ENCODE measurements at regions not wholly inside any gene's neighbourhood (a gene's known extent, or its start where the extent isn't known, plus 50 kb on each side); places are given as distances from the start of the nearest gene placed in this dataset.

DNA sequence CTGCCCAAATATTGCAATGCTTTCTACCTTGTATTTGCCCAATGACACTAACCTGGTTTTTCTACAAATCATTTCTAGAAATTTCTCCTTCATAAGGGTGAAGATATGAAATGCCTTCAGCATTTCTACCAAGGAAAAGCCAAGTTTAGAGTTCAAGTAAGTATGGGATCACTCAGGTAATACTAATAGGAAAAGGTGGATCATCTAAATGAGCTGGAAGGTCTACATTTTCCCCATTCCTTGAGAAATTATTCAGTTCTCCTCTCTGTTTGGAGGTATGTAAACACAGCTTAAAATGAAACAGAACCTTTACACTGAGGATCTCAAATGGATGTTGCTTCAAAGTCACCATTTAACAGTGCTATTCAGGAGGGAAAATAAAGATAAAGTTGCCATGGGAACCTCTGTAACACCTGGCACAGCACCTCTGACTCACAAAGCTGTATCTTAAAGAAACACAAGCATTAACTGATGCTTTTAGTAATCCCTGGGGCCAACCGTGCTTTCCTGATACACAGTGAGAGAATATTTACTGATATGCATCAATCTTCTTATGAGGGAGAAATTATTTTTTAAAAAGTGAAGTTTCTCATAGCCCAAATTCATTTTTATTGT, 161.3 kb downstream of the DRD1 start:
- H3F3A ChIP-seq (ENCODE audit: insufficient read depth, low read length): no peaks in the 10 kb centered on the region
- no peaks in the 10 kb centered on the region for H3K4me1 ChIP-seq (ENCODE audit: insufficient read depth, low read length, severe bottlenecking)
- H2AFZ ChIP-seq (ENCODE audit: low read length): no peak overlapping the region
- H3K27ac ChIP-seq (ENCODE audit: low read depth, low read length, poor library complexity, severe bottlenecking): no peak overlapping the region
- H4K20me1 ChIP-seq (ENCODE audit: insufficient read depth, low read length): no peaks in the 10 kb centered on the region
- H3K27me3 ChIP-seq (ENCODE audit: insufficient read depth, low read length): no peaks in the 10 kb centered on the region
- TF ChIP-seq, protein P1, sequence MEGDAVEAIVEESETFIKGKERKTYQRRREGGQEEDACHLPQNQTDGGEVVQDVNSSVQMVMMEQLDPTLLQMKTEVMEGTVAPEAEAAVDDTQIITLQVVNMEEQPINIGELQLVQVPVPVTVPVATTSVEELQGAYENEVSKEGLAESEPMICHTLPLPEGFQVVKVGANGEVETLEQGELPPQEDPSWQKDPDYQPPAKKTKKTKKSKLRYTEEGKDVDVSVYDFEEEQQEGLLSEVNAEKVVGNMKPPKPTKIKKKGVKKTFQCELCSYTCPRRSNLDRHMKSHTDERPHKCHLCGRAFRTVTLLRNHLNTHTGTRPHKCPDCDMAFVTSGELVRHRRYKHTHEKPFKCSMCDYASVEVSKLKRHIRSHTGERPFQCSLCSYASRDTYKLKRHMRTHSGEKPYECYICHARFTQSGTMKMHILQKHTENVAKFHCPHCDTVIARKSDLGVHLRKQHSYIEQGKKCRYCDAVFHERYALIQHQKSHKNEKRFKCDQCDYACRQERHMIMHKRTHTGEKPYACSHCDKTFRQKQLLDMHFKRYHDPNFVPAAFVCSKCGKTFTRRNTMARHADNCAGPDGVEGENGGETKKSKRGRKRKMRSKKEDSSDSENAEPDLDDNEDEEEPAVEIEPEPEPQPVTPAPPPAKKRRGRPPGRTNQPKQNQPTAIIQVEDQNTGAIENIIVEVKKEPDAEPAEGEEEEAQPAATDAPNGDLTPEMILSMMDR (IDR thresholded peaks at IDR 0.05; ENCODE audit: low read length): no peak
- no peak for TF ChIP-seq EZH2 (IDR thresholded peaks at IDR 0.05; ENCODE audit: borderline replicate concordance, low read length)
- H3K4me2 ChIP-seq (ENCODE audit: low read length): no peak overlapping the region
- H3K79me2 ChIP-seq (ENCODE audit: insufficient read depth, low read length): no peaks in the 10 kb centered on the region
- no peaks in the 10 kb centered on the region for H3K36me3 ChIP-seq (ENCODE audit: insufficient read depth, low read length)
- no peaks in the 10 kb centered on the region for H3K9me2 ChIP-seq (ENCODE audit: low read depth, low read length)
- no peaks in the 10 kb centered on the region for H3K9me3 ChIP-seq (ENCODE audit: low read length)
- no peak overlapping the region for H3K4me3 ChIP-seq (ENCODE audit: low read depth, low read length, poor library complexity, severe bottlenecking)
- H3K9ac ChIP-seq (ENCODE audit: low read length): no peak overlapping the region

DNA sequence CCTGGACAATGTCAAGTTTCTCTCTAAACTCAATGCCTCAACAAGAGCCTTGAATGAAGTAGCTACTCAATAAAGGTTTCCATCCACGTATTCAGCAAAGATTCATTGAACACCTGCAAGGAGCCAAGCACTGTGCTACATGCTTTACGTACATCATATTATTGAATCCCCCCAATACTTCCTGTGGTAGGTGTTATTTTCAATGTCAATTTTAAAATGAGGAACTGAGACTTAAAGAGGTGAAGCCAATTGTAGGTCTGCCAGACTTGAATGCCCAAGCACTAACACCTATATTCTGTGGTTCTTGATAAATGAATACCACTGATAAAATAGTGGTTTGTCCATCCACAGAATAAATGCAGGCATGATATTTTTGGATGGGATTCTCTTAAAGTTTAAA, 162.3 kb downstream of the DRD1 start:
- no peaks in the 10 kb centered on the region for H3K36me3 ChIP-seq (ENCODE audit: insufficient read depth, low read length)
- H4K20me1 ChIP-seq (ENCODE audit: insufficient read depth, low read length): no peaks in the 10 kb centered on the region
- no peak overlapping the region for H3K4me3 ChIP-seq (ENCODE audit: low read depth, low read length, poor library complexity, severe bottlenecking)
- no peaks in the 10 kb centered on the region for H3K9me2 ChIP-seq (ENCODE audit: low read depth, low read length)
- TF ChIP-seq, protein P1 (IDR thresholded peaks at IDR 0.05; ENCODE audit: low read length): no peak
- no peaks in the 10 kb centered on the region for H3K27me3 ChIP-seq (ENCODE audit: insufficient read depth, low read length)
- H3K9ac ChIP-seq (ENCODE audit: low read length): no peak overlapping the region
- H3K9me3 ChIP-seq (ENCODE audit: low read length): no peaks in the 10 kb centered on the region
- no peak overlapping the region for H2AFZ ChIP-seq (ENCODE audit: low read length)
- H3K79me2 ChIP-seq (ENCODE audit: insufficient read depth, low read length): no peaks in the 10 kb centered on the region
- no peaks in the 10 kb centered on the region for H3K4me1 ChIP-seq (ENCODE audit: insufficient read depth, low read length, severe bottlenecking)
- H3F3A ChIP-seq (ENCODE audit: insufficient read depth, low read length): no peaks in the 10 kb centered on the region
- H3K27ac ChIP-seq (ENCODE audit: low read depth, low read length, poor library complexity, severe bottlenecking): no peak overlapping the region
- no peak overlapping the region for H3K4me2 ChIP-seq (ENCODE audit: low read length)

DNA sequence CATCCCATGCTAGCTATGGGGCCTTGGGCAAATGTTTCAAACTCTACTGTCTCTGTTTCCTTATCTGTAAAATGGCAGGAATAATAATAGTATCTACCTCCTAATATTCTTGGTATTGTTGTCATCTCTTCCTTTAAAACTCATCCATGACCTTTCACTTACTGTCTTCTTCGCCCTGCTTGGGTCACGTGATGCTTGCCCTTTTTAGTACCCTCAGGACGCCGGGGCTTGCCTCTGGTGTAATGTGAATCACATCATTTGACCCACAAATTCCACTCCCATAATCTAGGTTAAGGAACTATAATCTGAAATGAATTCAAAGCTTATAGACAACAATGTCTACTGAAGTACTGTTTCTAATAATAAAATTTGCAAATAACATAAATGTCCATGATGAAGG, 162.7 kb downstream of the DRD1 start:
- TF ChIP-seq, protein P1 (IDR thresholded peaks at IDR 0.05; ENCODE audit: low read length): no peak
- no peak for TF ChIP-seq EZH2 (IDR thresholded peaks at IDR 0.05; ENCODE audit: borderline replicate concordance, low read length)
- H3K4me3 ChIP-seq (ENCODE audit: low read depth, low read length, poor library complexity, severe bottlenecking): no peak overlapping the region
- no peaks in the 10 kb centered on the region for H4K20me1 ChIP-seq (ENCODE audit: insufficient read depth, low read length)
- no peaks in the 10 kb centered on the region for H3K36me3 ChIP-seq (ENCODE audit: insufficient read depth, low read length)
- no peaks in the 10 kb centered on the region for H3K4me1 ChIP-seq (ENCODE audit: insufficient read depth, low read length, severe bottlenecking)
- H3K9ac ChIP-seq (ENCODE audit: low read length): no peak overlapping the region
- H3F3A ChIP-seq (ENCODE audit: insufficient read depth, low read length): no peaks in the 10 kb centered on the region
- H3K79me2 ChIP-seq (ENCODE audit: insufficient read depth, low read length): no peaks in the 10 kb centered on the region
- no peaks in the 10 kb centered on the region for H3K27me3 ChIP-seq (ENCODE audit: insufficient read depth, low read length)
- no peaks in the 10 kb centered on the region for H3K9me2 ChIP-seq (ENCODE audit: low read depth, low read length)
- no peak overlapping the region for H3K4me2 ChIP-seq (ENCODE audit: low read length)
- H3K27ac ChIP-seq (ENCODE audit: low read depth, low read length, poor library complexity, severe bottlenecking): no peak overlapping the region
- no peak overlapping the region for H2AFZ ChIP-seq (ENCODE audit: low read length)
- no peaks in the 10 kb centered on the region for H3K9me3 ChIP-seq (ENCODE audit: low read length)

All from OCI-LY1 (cell line).